Testis (tissue), 2 donors: ENCODE measurements at regions not wholly inside any gene's neighbourhood (a gene's known extent, or its start where the extent isn't known, plus 50 kb on each side); places are given as distances from the start of the nearest gene placed in this dataset.

Experiments
- DNase-seq: peaks from one replicate; pipeline ENCODE4 v3.0.0-alpha.2; 2019
- H3K27ac ChIP-seq, 2 donors: fragments of 200-600 bp; sonication (generic); one replicate each; pipeline ENCODE4 v1.5.1; 2019
- H3K27me3 ChIP-seq: fragments of 200-600 bp; sonication (generic); one replicate; pipeline ENCODE4 v1.5.1; 2019
- H3K36me3 ChIP-seq: fragments of 200-600 bp; sonication (generic); one replicate; pipeline ENCODE4 v1.5.1; 2017; ENCODE audit warnings: low read depth; ENCODE audit errors: missing control alignments
- H3K4me1 ChIP-seq: fragments of 200-600 bp; sonication (generic); one replicate; pipeline ENCODE4 v1.5.1; 2019
- H3K4me3 ChIP-seq, 2 donors: fragments of 200-600 bp; sonication (generic); one replicate each; pipeline ENCODE4 v1.5.1; 2017 to 2019
- H3K9me3 ChIP-seq: fragments of 200-600 bp; sonication (generic); one replicate; pipeline ENCODE4 v1.5.1; 2017
- CTCF ChIP-seq, 3 experiments: fragments of 450-650 bp in 2 of 3; fragments of 200-600 bp in 1 of 3; sonication (generic) in 1 of 3; IDR thresholded peaks; one replicate each; pipeline ENCODE4 v1.5.1; 2016 to 2019; ENCODE audit warnings: antibody characterized with exemption in 3 of 3, mild to moderate bottlenecking in 2 of 3, moderate library complexity in 1 of 3
- POLR2A ChIP-seq: fragments of 450-650 bp; IDR thresholded peaks from one replicate; pipeline ENCODE4 v1.6.1; 2017; ENCODE audit warnings: antibody characterized with exemption, mild to moderate bottlenecking, moderate library complexity
- whole genome bisulfite sequencing, 2 donors: methylation state at CpG; one replicate each; pipeline ENCODE4 v1.1.5; 2018; 5-methylcytosine and 5-hydroxymethylcytosine counted together
- intact Hi-C: fragments of 100-400 bp; cut with DNase I; formaldehyde crosslinking; loops from one replicate; pipeline ENCODE4 v1.15.1; 2023; ENCODE audit warnings: low total_unique reads

- intact Hi-C loops: no loop called here
- no peaks in the 10 kb centered on the region for H3K36me3 ChIP-seq
- TF ChIP-seq CTCF (IDR thresholded peaks at IDR 0.05): no peak
- no peak for TF ChIP-seq POLR2A
- H3K9me3 ChIP-seq: no peaks in the 10 kb centered on the region
- DNase-seq: no peak
- no peak overlapping the region for H3K4me3 ChIP-seq
- WGBS, 2 donors: 69 to 83% methylated on average over 5 of the region's 5 CpGs
- no peaks in the 10 kb centered on the region for H3K27me3 ChIP-seq
- H3K4me1 ChIP-seq: no peaks in the 10 kb centered on the region
- no peak overlapping the region for H3K27ac ChIP-seq
Observed at GRCh38 chr9:107970726-107971125, 481.2 kb upstream of the KLF4 start.

- H3K27ac ChIP-seq: no peak overlapping the region
- TF ChIP-seq POLR2A: no peak
- intact Hi-C loops: no loop called here
- DNase-seq: no peak
- no peaks in the 10 kb centered on the region for H3K9me3 ChIP-seq
- 77 to 84% methylated on average over 8 of the region's 8 CpGs for WGBS, 2 donors
- H3K4me3 ChIP-seq: no peak overlapping the region
- H3K27me3 ChIP-seq: no peaks in the 10 kb centered on the region
- H3K36me3 ChIP-seq: no peaks in the 10 kb centered on the region
- H3K4me1 ChIP-seq: no peaks in the 10 kb centered on the region
Observed at GRCh38 chr9:107969727-107970126, 480.2 kb upstream of the KLF4 start.

- Histone ChIP-seq H3K4me1 (no peaks in the 10 kb centered on the region), H3K36me3 (no peaks in the 10 kb centered on the region), H3K9me3 (no peaks in the 10 kb centered on the region), H3K4me3 (no peak overlapping the region), H3K27ac (no peak overlapping the region), H3K27me3 (no peaks in the 10 kb centered on the region)
- TF ChIP-seq CTCF (IDR thresholded peaks at IDR 0.05): no peak
- TF ChIP-seq POLR2A: no peak
- DNase-seq: no peak
- intact Hi-C loops: no loop called here
- 88% methylated on average over 5 of the region's 5 CpGs for WGBS, 2 donors
Observed at GRCh38 chr9:107969141-107969540, 479.6 kb upstream of the KLF4 start.

- no peaks in the 10 kb centered on the region for H3K9me3 ChIP-seq
- TF ChIP-seq CTCF (IDR thresholded peaks at IDR 0.05): no peak
- TF ChIP-seq POLR2A: no peak
- H3K27ac ChIP-seq: no peak overlapping the region
- H3K4me1 ChIP-seq: no peaks in the 10 kb centered on the region
- intact Hi-C loops: no loop called here
- no peak for DNase-seq
- H3K4me3 ChIP-seq: no peak overlapping the region
- WGBS, 2 donors: 84 to 87% methylated on average over 2 of the region's 2 CpGs
- H3K36me3 ChIP-seq: no peaks in the 10 kb centered on the region
- H3K27me3 ChIP-seq: no peaks in the 10 kb centered on the region
Observed at GRCh38 chr9:107963246-107963645, 473.7 kb upstream of the KLF4 start.

- H3K27me3 ChIP-seq: no peaks in the 10 kb centered on the region
- 76 to 81% methylated on average over 2 of the region's 2 CpGs for WGBS, 2 donors
- intact Hi-C loops: no loop called here
Observed at GRCh38 chr9:107960916-107961315, 471.3 kb upstream of the KLF4 start.

GRCh38 chr9:107954312-107954711 lies 464.7 kb upstream of the KLF4 start:
- H3K4me1 ChIP-seq: no peaks in the 10 kb centered on the region
- H3K9me3 ChIP-seq: no peaks in the 10 kb centered on the region
- 87 to 94% methylated on average over 6 of the region's 6 CpGs for WGBS, 2 donors
- no peak overlapping the region for H3K4me3 ChIP-seq
- H3K36me3 ChIP-seq: no peaks in the 10 kb centered on the region
- intact Hi-C loops: no loop called here
- no peaks in the 10 kb centered on the region for H3K27me3 ChIP-seq
- no peak for DNase-seq
- TF ChIP-seq POLR2A (no peak), CTCF (IDR thresholded peaks at IDR 0.05) (no peak)
- H3K27ac ChIP-seq: no peak overlapping the region

More at GRCh38 chr9:107960916-107961315, 471.3 kb upstream of the KLF4 start:
- no peak for DNase-seq
- H3K36me3 ChIP-seq: no peaks in the 10 kb centered on the region
- no peak overlapping the region for H3K27ac ChIP-seq
- H3K4me1 ChIP-seq: no peaks in the 10 kb centered on the region
- no peak for TF ChIP-seq POLR2A
- no peaks in the 10 kb centered on the region for H3K9me3 ChIP-seq
- no peak overlapping the region for H3K4me3 ChIP-seq
